Adipocyte (in vitro differentiated cells): ENCODE measurements at regions not wholly inside any gene's neighbourhood (a gene's known extent, or its start where the extent isn't known, plus 50 kb on each side); places are given as distances from the start of the nearest gene placed in this dataset.

ENCODE experiments used
- DNase-seq: peaks from one replicate; pipeline ENCODE4 v3.0.0-alpha.2; 2015; ENCODE audit warnings: low read depth
- H3K27me3 ChIP-seq: replicated peaks from 2 replicates; pipeline ENCODE4 v1.7.0; 2013; ENCODE audit warnings: mild to moderate bottlenecking, low read length, moderate library complexity; ENCODE audit not compliant: control insufficient read depth, insufficient read depth
- H3K36me3 ChIP-seq: 2 replicates; pipeline ENCODE4 v1.7.0; 2013; ENCODE audit warnings: low read length, mild to moderate bottlenecking, moderate library complexity; ENCODE audit not compliant: control insufficient read depth, insufficient read depth, severe bottlenecking
- H3K4me1 ChIP-seq: 2 replicates; pipeline ENCODE4 v1.7.0; 2013; ENCODE audit warnings: mild to moderate bottlenecking, low read length, moderate library complexity; ENCODE audit not compliant: control insufficient read depth, insufficient read depth
- H3K4me3 ChIP-seq: 2 replicates; pipeline ENCODE4 v1.7.0; 2013; ENCODE audit warnings: mild to moderate bottlenecking, low read length, moderate library complexity
- H3K9ac ChIP-seq: 2 replicates; pipeline ENCODE4 v1.7.0; 2013; ENCODE audit warnings: mild to moderate bottlenecking, low read length, moderate library complexity
- H3K9me3 ChIP-seq: 2 replicates; pipeline ENCODE4 v1.7.0; 2013; ENCODE audit warnings: mild to moderate bottlenecking, low read length, moderate library complexity; ENCODE audit not compliant: control insufficient read depth

GRCh38 chr15:29490747-29491471 is 221.3 kb upstream of the NSMCE3 start:
- H3K36me3 ChIP-seq: no peaks in the 10 kb centered on the region
- no peak overlapping the region for H3K9ac ChIP-seq
- no peak for DNase-seq
- no peaks in the 10 kb centered on the region for H3K27me3 ChIP-seq
- H3K9me3 ChIP-seq: peaks cover 7% of the 10 kb centered on the region
- H3K4me1 ChIP-seq: no peaks in the 10 kb centered on the region
- no peak overlapping the region for H3K4me3 ChIP-seq

GRCh38 chr15:29480949-29481348 is 211.3 kb upstream of the NSMCE3 start:
- Histone ChIP-seq H3K36me3 (no peaks in the 10 kb centered on the region), H3K4me3 (no peak overlapping the region), H3K9me3 (no peaks in the 10 kb centered on the region), H3K4me1 (no peaks in the 10 kb centered on the region), H3K27me3 (no peaks in the 10 kb centered on the region), H3K9ac (no peak overlapping the region)
- DNase-seq: no peak

DNA sequence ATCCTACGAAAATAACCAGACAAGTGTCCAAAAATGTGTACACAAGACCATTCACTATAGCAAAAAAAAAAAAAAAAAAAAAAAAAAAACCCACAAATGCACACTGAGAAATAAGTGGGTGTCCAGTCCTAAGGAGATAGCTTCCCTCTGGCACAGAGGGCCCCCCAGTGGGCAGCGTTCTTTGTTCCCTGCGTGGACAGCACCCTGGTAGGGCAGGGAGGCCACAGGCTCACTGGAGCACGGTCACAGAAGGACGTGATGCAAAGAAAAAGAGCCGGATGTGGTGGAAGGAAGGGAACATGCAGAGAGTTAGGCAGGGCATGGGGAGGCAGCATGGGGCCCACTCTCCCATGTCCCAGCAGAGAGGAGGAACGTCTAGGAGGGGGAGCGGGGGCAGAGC is 210.7 kb upstream of the NSMCE3 start:
- Histone ChIP-seq H3K27me3 (peaks cover 3% of the 10 kb centered on the region), H3K4me1 (no peaks in the 10 kb centered on the region), H3K4me3 (no peak overlapping the region), H3K36me3 (no peaks in the 10 kb centered on the region), H3K9ac (no peak overlapping the region), H3K9me3 (no peaks in the 10 kb centered on the region)
- no peak for DNase-seq

DNA sequence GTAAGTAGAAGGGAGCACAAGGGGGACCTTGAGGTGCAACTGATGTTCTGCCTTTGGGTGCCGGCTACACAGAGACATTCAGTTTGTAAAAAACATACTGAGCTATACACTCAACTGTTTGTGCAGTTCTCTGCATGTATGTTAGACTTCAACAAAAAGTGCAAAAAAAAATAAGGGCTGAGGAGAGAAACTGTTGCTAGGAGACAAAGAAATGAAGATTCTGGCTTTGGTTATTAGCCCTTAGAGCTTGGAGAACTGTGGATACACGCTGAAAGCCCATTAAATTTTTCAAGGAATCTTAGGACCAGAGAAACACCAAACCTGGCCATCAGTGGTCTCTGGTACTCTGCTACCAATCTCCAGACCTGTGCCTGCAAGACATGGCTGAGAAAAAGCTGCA is 207.6 kb upstream of the NSMCE3 start:
- Histone ChIP-seq H3K9me3 (no peaks in the 10 kb centered on the region), H3K4me1 (no peaks in the 10 kb centered on the region), H3K27me3 (peaks cover 7% of the 10 kb centered on the region), H3K36me3 (no peaks in the 10 kb centered on the region), H3K4me3 (no peak overlapping the region), H3K9ac (no peak overlapping the region)
- DNase-seq: no peak

GRCh38 chr15:29476503-29477080 is 207.0 kb upstream of the NSMCE3 start:
- peaks cover 7% of the 10 kb centered on the region for H3K27me3 ChIP-seq
- H3K9me3 ChIP-seq: no peaks in the 10 kb centered on the region
- no peak overlapping the region for H3K4me3 ChIP-seq
- no peak overlapping the region for H3K9ac ChIP-seq
- no peak for DNase-seq
- H3K36me3 ChIP-seq: no peaks in the 10 kb centered on the region
- no peaks in the 10 kb centered on the region for H3K4me1 ChIP-seq

- no peak for DNase-seq
- no peak overlapping the region for H3K9ac ChIP-seq
Observed at GRCh38 chr15:29475096-29475495, 205.5 kb upstream of the NSMCE3 start.

GRCh38 chr15:29473621-29474105 is 204.0 kb upstream of the NSMCE3 start:
- no peaks in the 10 kb centered on the region for H3K4me1 ChIP-seq
- no peaks in the 10 kb centered on the region for H3K9me3 ChIP-seq
- DNase-seq: no peak
- H3K36me3 ChIP-seq: no peaks in the 10 kb centered on the region
- H3K9ac ChIP-seq: no peak overlapping the region
- H3K27me3 ChIP-seq: peaks cover 7% of the 10 kb centered on the region
- no peak overlapping the region for H3K4me3 ChIP-seq

More at GRCh38 chr15:29475096-29475495, 205.5 kb upstream of the NSMCE3 start:
- Histone ChIP-seq H3K4me1 (no peaks in the 10 kb centered on the region), H3K9me3 (no peaks in the 10 kb centered on the region), H3K4me3 (no peak overlapping the region), H3K27me3 (peaks cover 7% of the 10 kb centered on the region), H3K36me3 (no peaks in the 10 kb centered on the region)

- no peak for DNase-seq
- H3K9ac ChIP-seq: no peak overlapping the region
- no peaks in the 10 kb centered on the region for H3K9me3 ChIP-seq
- no peaks in the 10 kb centered on the region for H3K36me3 ChIP-seq
- H3K4me3 ChIP-seq: no peak overlapping the region
- H3K27me3 ChIP-seq: peaks cover 7% of the 10 kb centered on the region
- H3K4me1 ChIP-seq: no peaks in the 10 kb centered on the region
Observed at GRCh38 chr15:29472901-29473445, 203.4 kb upstream of the NSMCE3 start.

GRCh38 chr15:29471757-29472156 is 202.1 kb upstream of the NSMCE3 start:
- Histone ChIP-seq H3K9ac (no peak overlapping the region), H3K27me3 (peaks cover 7% of the 10 kb centered on the region), H3K9me3 (no peaks in the 10 kb centered on the region), H3K4me3 (no peak overlapping the region), H3K4me1 (no peaks in the 10 kb centered on the region), H3K36me3 (no peaks in the 10 kb centered on the region)
- no peak for DNase-seq

DNA sequence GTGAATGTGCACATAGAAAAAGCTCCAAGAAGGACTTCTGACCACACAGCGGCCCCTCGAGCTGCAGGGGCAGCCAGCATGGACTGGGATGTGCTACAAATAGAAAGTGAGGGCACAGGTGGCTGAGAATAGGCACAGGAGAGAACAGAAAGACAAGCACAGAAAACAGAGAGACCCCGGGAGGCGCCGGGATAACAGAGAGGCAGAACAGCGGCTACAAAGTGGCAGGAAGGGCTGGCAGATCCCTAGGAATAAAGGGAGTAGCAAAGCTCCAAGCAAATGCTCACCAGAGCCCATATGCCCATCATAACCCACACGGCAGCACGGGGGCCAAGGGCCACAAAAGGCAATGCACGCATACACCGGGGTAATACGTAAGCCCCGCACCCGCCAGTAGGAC is 201.7 kb upstream of the NSMCE3 start:
- H3K9ac ChIP-seq: no peak overlapping the region
- DNase-seq: no peak
- H3K4me3 ChIP-seq: no peak overlapping the region
- H3K36me3 ChIP-seq: no peaks in the 10 kb centered on the region
- H3K4me1 ChIP-seq: no peaks in the 10 kb centered on the region
- no peaks in the 10 kb centered on the region for H3K9me3 ChIP-seq
- H3K27me3 ChIP-seq: peaks cover 7% of the 10 kb centered on the region

DNA sequence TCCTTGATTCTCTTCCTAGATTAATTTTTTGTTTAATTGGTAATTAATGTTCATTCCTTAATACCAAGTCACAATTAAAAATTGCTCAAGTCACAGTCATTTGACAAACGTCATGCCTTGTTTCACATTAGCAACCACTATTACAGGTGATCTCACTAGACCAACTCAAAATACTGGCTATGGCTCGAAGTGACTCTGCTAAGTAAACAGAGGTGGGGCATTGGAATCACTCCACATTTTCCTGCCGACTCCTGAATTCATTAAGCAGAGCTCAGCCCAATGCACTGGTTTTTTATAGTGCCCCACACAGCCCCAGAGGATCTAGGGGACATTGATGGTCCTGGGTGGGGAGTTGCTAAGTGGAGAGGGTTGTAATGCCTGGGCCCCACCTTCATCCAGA is 201.2 kb upstream of the NSMCE3 start:
- DNase-seq: no peak
- Histone ChIP-seq H3K9ac (no peak overlapping the region), H3K4me1 (no peaks in the 10 kb centered on the region), H3K27me3 (peaks cover 7% of the 10 kb centered on the region), H3K4me3 (no peak overlapping the region), H3K36me3 (no peaks in the 10 kb centered on the region), H3K9me3 (no peaks in the 10 kb centered on the region)
